Astrocyte (in vitro differentiated cells and primary cell): ENCODE measurements at regions not wholly inside any gene's neighbourhood (a gene's known extent, or its start where the extent isn't known, plus 50 kb on each side); places are given as distances from the start of the nearest gene placed in this dataset.

ENCODE experiments used
- DNase-seq: peaks from one replicate; pipeline ENCODE4 v3.0.0-alpha.2; 2010; ENCODE audit warnings: low read depth
- FAIRE-seq: peaks from 2 replicates; lab custom pipeline; 2011; peaks lifted over from hg19 to GRCh38; lab: Jason Lieb, UNC
- H2AFZ ChIP-seq: 2 replicates; pipeline ENCODE4 v1.6.0; 2012; ENCODE audit warnings: low read depth, low read length, inconsistent platforms
- H3K27ac ChIP-seq: 2 replicates; pipeline ENCODE4 v1.5.1; 2011; ENCODE audit warnings: low read depth, low read length, inconsistent platforms
- H3K27me3 ChIP-seq: 2 replicates; pipeline ENCODE4 v1.6.0; 2011; ENCODE audit warnings: low read length, inconsistent platforms; ENCODE audit not compliant: insufficient read depth
- H3K36me3 ChIP-seq: 2 replicates; pipeline ENCODE4 v1.5.1; 2011; ENCODE audit warnings: low read length, inconsistent platforms; ENCODE audit not compliant: insufficient read depth
- H3K4me1 ChIP-seq: 2 replicates; pipeline ENCODE4 v1.5.1; 2011; ENCODE audit warnings: low read length, inconsistent platforms; ENCODE audit not compliant: insufficient read depth
- H3K4me2 ChIP-seq: 2 replicates; pipeline ENCODE4 v1.6.0; 2012; ENCODE audit warnings: low read length, inconsistent platforms
- H3K4me3 ChIP-seq: 2 replicates; pipeline ENCODE4 v1.5.1; 2011; ENCODE audit warnings: low read depth, mild to moderate bottlenecking, low read length, inconsistent platforms; ENCODE audit not compliant: insufficient read depth
- H3K79me2 ChIP-seq: 2 replicates; pipeline ENCODE4 v1.6.0; 2012; ENCODE audit warnings: mild to moderate bottlenecking, low read length, inconsistent platforms; ENCODE audit not compliant: insufficient read depth
- H3K9ac ChIP-seq: 2 replicates; pipeline ENCODE4 v1.6.0; 2012; ENCODE audit warnings: mild to moderate bottlenecking, low read length, inconsistent platforms
- H3K9me3 ChIP-seq: 2 replicates; pipeline ENCODE4 v1.5.1; 2012; ENCODE audit warnings: low read depth, mild to moderate bottlenecking, low read length, inconsistent platforms; ENCODE audit not compliant: insufficient read depth
- H4K20me1 ChIP-seq: 2 replicates; pipeline ENCODE4 v1.6.0; 2012; ENCODE audit warnings: low read length, inconsistent platforms; ENCODE audit not compliant: insufficient read depth
- H3K27ac Mint-ChIP-seq: one replicate; pipeline ENCODE4 v1.8.0; 2021; ENCODE audit warnings: mild to moderate bottlenecking, mixed read lengths; ENCODE audit not compliant: unreplicated experiment
- H3K27me3 Mint-ChIP-seq: one replicate; pipeline ENCODE4 v1.8.0; 2021; ENCODE audit warnings: low read depth, mixed read lengths; ENCODE audit not compliant: unreplicated experiment
- H3K36me3 Mint-ChIP-seq: one replicate; pipeline ENCODE4 v1.8.0; 2021; ENCODE audit warnings: low read depth, mixed read lengths; ENCODE audit not compliant: unreplicated experiment
- H3K4me1 Mint-ChIP-seq: one replicate; pipeline ENCODE4 v1.8.0; 2021; ENCODE audit warnings: low read depth, mixed read lengths; ENCODE audit not compliant: unreplicated experiment
- H3K4me3 Mint-ChIP-seq: one replicate; pipeline ENCODE4 v1.8.0; 2021; ENCODE audit warnings: mild to moderate bottlenecking, moderate library complexity, mixed read lengths; ENCODE audit not compliant: unreplicated experiment
- H3K9me3 Mint-ChIP-seq: one replicate; pipeline ENCODE4 v1.8.0; 2021; ENCODE audit warnings: mild to moderate bottlenecking, mixed read lengths; ENCODE audit not compliant: unreplicated experiment
- EZH2 ChIP-seq: IDR thresholded peaks from 2 replicates; pipeline ENCODE4 v1.6.1; 2012; ENCODE audit warnings: mild to moderate bottlenecking, low read length, inconsistent platforms; ENCODE audit not compliant: insufficient read depth
- TF ChIP-seq, protein P1 (sequence below): IDR thresholded peaks from 2 replicates; pipeline ENCODE4 v1.5.1; 2011; ENCODE audit warnings: low read depth, mild to moderate bottlenecking, inconsistent platforms, low read length, moderate library complexity; ENCODE audit not compliant: insufficient read depth

DNA sequence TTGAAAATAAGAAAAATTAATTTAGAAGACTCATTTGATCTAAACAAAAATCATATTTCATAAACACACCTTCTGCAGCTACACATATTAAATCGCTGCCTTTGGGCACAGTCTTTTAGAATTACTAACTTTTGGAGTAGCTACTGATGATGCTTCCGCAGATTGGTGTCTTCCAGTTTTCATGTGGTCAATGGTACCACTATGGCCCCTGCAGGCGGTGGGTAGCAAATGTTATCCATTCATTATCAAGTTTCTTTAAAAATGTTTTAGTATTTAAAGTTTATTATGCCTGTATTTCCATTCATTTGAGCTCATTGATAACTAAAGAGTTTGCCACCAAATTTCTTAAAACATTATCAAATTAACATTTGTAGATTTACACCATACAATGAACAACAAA, 122.9 kb upstream of the GRAMD2B start:
- no peak for DNase-seq
- Histone ChIP-seq H3K79me2 (no peaks in the 10 kb centered on the region), H3K27ac (no peak overlapping the region), H2AFZ (no peak overlapping the region), H3K36me3 (no peaks in the 10 kb centered on the region), H3K4me1 (no peaks in the 10 kb centered on the region), H3K4me2 (no peak overlapping the region), H3K9me3 (no peaks in the 10 kb centered on the region), H4K20me1 (no peaks in the 10 kb centered on the region), H3K4me3 (no peak overlapping the region), H3K27me3 (no peaks in the 10 kb centered on the region), H3K9ac (no peak overlapping the region)
- TF ChIP-seq, protein P1, sequence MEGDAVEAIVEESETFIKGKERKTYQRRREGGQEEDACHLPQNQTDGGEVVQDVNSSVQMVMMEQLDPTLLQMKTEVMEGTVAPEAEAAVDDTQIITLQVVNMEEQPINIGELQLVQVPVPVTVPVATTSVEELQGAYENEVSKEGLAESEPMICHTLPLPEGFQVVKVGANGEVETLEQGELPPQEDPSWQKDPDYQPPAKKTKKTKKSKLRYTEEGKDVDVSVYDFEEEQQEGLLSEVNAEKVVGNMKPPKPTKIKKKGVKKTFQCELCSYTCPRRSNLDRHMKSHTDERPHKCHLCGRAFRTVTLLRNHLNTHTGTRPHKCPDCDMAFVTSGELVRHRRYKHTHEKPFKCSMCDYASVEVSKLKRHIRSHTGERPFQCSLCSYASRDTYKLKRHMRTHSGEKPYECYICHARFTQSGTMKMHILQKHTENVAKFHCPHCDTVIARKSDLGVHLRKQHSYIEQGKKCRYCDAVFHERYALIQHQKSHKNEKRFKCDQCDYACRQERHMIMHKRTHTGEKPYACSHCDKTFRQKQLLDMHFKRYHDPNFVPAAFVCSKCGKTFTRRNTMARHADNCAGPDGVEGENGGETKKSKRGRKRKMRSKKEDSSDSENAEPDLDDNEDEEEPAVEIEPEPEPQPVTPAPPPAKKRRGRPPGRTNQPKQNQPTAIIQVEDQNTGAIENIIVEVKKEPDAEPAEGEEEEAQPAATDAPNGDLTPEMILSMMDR, result no peak
- no peak for TF ChIP-seq EZH2
- no peak for FAIRE-seq
- Mint-ChIP-seq H3K27me3 (no peaks in the 10 kb centered on the region), H3K27ac (no peak overlapping the region), H3K9me3 (peaks cover 7% of the 10 kb centered on the region), H3K36me3 (no peaks in the 10 kb centered on the region), H3K4me1 (no peaks in the 10 kb centered on the region), H3K4me3 (no peak overlapping the region)

DNA sequence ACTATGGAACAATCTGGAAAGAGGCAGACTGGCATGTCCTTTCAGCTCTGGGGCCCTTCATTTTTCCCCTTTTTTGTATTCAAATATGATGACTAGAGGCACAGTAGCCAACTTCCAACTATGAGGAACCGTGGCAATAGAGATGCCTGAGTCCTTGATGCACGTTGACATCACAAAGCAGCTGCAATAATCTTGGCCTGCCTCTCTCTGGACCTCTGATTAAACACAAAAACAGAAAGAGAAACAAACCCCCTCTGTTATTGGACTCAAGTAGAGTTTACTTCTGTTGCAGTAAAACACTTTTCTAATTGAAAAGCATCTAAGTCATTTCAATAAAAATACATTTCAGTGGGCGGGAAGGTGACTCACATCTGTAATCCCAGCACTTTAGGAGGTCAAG, 122.2 kb upstream of the GRAMD2B start:
- Mint-ChIP-seq H3K4me1 (no peaks in the 10 kb centered on the region), H3K4me3 (no peak overlapping the region), H3K27ac (no peak overlapping the region), H3K36me3 (no peaks in the 10 kb centered on the region), H3K9me3 (peaks cover 7% of the 10 kb centered on the region), H3K27me3 (no peaks in the 10 kb centered on the region)
- H3K27me3 ChIP-seq, result no peaks in the 10 kb centered on the region
- DNase-seq (no peak), FAIRE-seq (no peak)
- no peaks in the 10 kb centered on the region for H3K9me3 ChIP-seq
- no peaks in the 10 kb centered on the region for H3K4me1 ChIP-seq
- no peak overlapping the region for H2AFZ ChIP-seq
- no peak overlapping the region for H3K4me2 ChIP-seq
- H3K27ac ChIP-seq, result no peak overlapping the region
- H4K20me1 ChIP-seq, result no peaks in the 10 kb centered on the region
- H3K79me2 ChIP-seq, result no peaks in the 10 kb centered on the region
- H3K9ac ChIP-seq, result no peak overlapping the region
- no peaks in the 10 kb centered on the region for H3K36me3 ChIP-seq
- no peak overlapping the region for H3K4me3 ChIP-seq
- TF ChIP-seq EZH2, result no peak

DNA sequence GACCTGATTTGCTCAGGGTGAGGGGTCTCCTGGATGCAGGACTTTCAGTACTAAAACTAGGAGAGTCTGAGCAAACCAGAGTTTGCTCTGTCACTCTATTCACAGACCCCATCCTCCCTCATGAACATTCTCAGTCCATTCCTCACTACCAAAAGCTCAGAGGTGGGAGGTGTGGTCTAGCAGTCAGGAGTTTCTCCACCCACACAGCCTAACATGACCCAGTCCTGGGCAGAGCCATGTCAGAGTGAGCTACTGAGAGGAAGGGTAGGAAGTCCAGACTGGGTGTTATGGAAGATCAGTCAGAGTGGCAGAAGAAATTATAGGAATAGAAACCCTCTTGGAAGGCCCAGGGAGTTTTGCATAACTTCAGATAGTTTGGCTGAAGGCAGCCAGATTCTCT, 113.3 kb upstream of the GRAMD2B start:
- TF ChIP-seq, protein P1, result no peak
- no peak for TF ChIP-seq EZH2
- peak overlapping the region; percentile 93 for H3K27ac Mint-ChIP-seq
- Histone ChIP-seq H3K36me3 (no peaks in the 10 kb centered on the region), H3K27ac (no peak overlapping the region), H2AFZ (peak overlapping the region; percentile 13), H3K9ac (no peak overlapping the region), H3K79me2 (no peaks in the 10 kb centered on the region), H3K9me3 (no peaks in the 10 kb centered on the region), H3K4me2 (no peak overlapping the region), H3K4me3 (no peak overlapping the region), H3K27me3 (no peaks in the 10 kb centered on the region), H3K4me1 (no peaks in the 10 kb centered on the region), H4K20me1 (no peaks in the 10 kb centered on the region)
- peaks cover 7% of the 10 kb centered on the region for H3K9me3 Mint-ChIP-seq
- H3K4me1 Mint-ChIP-seq, result peaks cover 11% of the 10 kb centered on the region
- no peak overlapping the region for H3K4me3 Mint-ChIP-seq
- H3K27me3 Mint-ChIP-seq, result no peaks in the 10 kb centered on the region
- H3K36me3 Mint-ChIP-seq, result no peaks in the 10 kb centered on the region
- no peak for FAIRE-seq
- peak; percentile 45 for DNase-seq
